ENCODE measurements at regions not wholly inside any gene's neighbourhood (a gene's known extent, or its start where the extent isn't known, plus 50 kb on each side); places are given as distances from the start of the nearest gene placed in this dataset.

DNA sequence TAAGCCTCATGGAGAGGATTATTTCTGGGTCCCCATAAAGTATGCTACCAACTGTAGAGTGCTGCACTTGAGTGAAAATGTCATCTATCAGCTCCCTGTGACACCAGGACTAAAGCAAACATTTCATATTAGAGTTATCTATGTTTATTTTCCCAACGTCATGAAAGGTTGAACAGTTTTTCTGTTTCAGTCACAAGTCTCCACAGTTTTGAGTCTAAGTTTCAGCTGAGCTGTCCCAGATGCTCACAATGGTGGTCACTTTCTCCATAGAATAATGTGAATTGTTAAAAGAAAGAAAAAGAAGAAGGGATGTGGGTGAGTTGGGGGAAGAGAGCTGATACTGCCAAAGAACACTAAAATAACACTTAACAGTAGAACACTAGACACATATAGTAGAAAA is 126.3 kb upstream of the C9orf72 start:
- TF ChIP-seq, protein P1, sequence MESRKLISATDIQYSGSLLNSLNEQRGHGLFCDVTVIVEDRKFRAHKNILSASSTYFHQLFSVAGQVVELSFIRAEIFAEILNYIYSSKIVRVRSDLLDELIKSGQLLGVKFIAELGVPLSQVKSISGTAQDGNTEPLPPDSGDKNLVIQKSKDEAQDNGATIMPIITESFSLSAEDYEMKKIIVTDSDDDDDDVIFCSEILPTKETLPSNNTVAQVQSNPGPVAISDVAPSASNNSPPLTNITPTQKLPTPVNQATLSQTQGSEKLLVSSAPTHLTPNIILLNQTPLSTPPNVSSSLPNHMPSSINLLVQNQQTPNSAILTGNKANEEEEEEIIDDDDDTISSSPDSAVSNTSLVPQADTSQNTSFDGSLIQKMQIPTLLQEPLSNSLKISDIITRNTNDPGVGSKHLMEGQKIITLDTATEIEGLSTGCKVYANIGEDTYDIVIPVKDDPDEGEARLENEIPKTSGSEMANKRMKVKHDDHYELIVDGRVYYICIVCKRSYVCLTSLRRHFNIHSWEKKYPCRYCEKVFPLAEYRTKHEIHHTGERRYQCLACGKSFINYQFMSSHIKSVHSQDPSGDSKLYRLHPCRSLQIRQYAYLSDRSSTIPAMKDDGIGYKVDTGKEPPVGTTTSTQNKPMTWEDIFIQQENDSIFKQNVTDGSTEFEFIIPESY (IDR thresholded peaks at IDR 0.05; ENCODE audit: extremely low read depth, insufficient replicate concordance, low read length), result no peak
- no peak for TF ChIP-seq POLR2AphosphoS5 (IDR thresholded peaks at IDR 0.05; ENCODE audit: low read depth, low read length)
- no peak for TF ChIP-seq JUND (IDR thresholded peaks at IDR 0.05)
- no peak for TF ChIP-seq FOSL1 (IDR thresholded peaks at IDR 0.05; ENCODE audit: low read depth)
- ChIA-PET POLR2A (no interaction called here), RAD21 (ENCODE audit: low non-redundant PET in 1 of 2, low total read pairs in 2 of 2, uncharacterized antibody in 2 of 2, unreplicated experiment in 2 of 2) (no interaction called here), CTCF (no interaction called here)
- Histone ChIP-seq H3K4me2 (ENCODE audit: low read length) (no peak overlapping the region), H3K79me2 (ENCODE audit: insufficient read depth, low read length) (no peaks in the 10 kb centered on the region), H3K27me3 (ENCODE audit: insufficient read depth, low read length) (no peaks in the 10 kb centered on the region), H4K20me1 (ENCODE audit: insufficient read depth) (no peaks in the 10 kb centered on the region), H2AFZ (ENCODE audit: low read depth, low read length, poor library complexity, severe bottlenecking) (no peak overlapping the region), H3K36me3 (ENCODE audit: control insufficient read depth in 1 of 2, insufficient read depth in 2 of 2, low read length in 2 of 2) (no peaks in the 10 kb centered on the region), H3K9me2 (ENCODE audit: insufficient read depth) (no peaks in the 10 kb centered on the region), H3K27ac (ENCODE audit: low read depth, low read length) (no peak overlapping the region), H3K4me1 (ENCODE audit: control insufficient read depth in 1 of 2, insufficient read depth in 2 of 2, low read length in 2 of 2) (no peaks in the 10 kb centered on the region), H3K4me3 (replicated peaks in 1 of 2; ENCODE audit: low read depth in 1 of 2, low read length in 2 of 2) (no peak overlapping the region), H3K9me3 (ENCODE audit: control insufficient read depth in 1 of 2, insufficient read depth in 1 of 2, low read depth in 1 of 2, low read length in 2 of 2) (no peaks in the 10 kb centered on the region), H3K9ac (ENCODE audit: low read length) (no peak overlapping the region)
- no peak for ATAC-seq
- intact Hi-C loops (cut with micrococcal nuclease), result no loop called here
- DNase-seq (ENCODE audit: low read depth, low spot score), result no peak
- BruUV-seq (replicated peaks), result no TSS peak

DNA sequence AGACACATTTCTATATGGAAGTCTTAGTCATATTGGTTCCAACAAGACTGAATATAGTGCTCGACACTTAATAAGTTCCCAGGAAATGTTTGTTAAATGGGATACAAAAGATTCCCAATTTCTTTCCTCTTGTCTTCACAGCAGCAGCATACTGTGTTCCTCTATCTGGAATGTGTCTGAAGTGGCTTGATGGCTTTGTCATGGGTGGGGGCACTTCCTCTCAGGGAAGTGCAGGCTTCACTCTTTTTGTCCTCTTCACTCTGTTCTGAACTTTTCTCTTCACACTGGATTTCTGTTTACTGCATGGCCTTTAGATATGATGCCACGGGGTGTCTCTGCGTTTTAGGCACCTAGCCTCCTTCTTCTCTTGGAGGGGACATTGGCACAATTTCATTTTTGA is 127.7 kb upstream of the C9orf72 start:
- ChIA-PET CTCF (no interaction called here), RAD21 (ENCODE audit: low non-redundant PET in 1 of 2, low total read pairs in 2 of 2, uncharacterized antibody in 2 of 2, unreplicated experiment in 2 of 2) (no interaction called here), POLR2A (no interaction called here)
- H3K4me1 ChIP-seq (ENCODE audit: control insufficient read depth in 1 of 2, insufficient read depth in 2 of 2, low read length in 2 of 2), result no peaks in the 10 kb centered on the region
- H3K4me2 ChIP-seq (ENCODE audit: low read length), result no peak overlapping the region
- no peak overlapping the region for H2AFZ ChIP-seq (ENCODE audit: low read depth, low read length, poor library complexity, severe bottlenecking)
- no peaks in the 10 kb centered on the region for H3K9me2 ChIP-seq (ENCODE audit: insufficient read depth)
- H3K79me2 ChIP-seq (ENCODE audit: insufficient read depth, low read length), result no peaks in the 10 kb centered on the region
- no peaks in the 10 kb centered on the region for H4K20me1 ChIP-seq (ENCODE audit: insufficient read depth)
- no TSS peak for BruUV-seq (replicated peaks)
- H3K27me3 ChIP-seq (ENCODE audit: insufficient read depth, low read length), result no peaks in the 10 kb centered on the region
- H3K9ac ChIP-seq (ENCODE audit: low read length), result no peak overlapping the region
- no peaks in the 10 kb centered on the region for H3K9me3 ChIP-seq (ENCODE audit: control insufficient read depth in 1 of 2, insufficient read depth in 1 of 2, low read depth in 1 of 2, low read length in 2 of 2)
- H3K4me3 ChIP-seq (replicated peaks in 1 of 2; ENCODE audit: low read depth in 1 of 2, low read length in 2 of 2), result no peak overlapping the region
- ATAC-seq, result no peak
- TF ChIP-seq, protein P1 (IDR thresholded peaks at IDR 0.05; ENCODE audit: extremely low read depth, insufficient replicate concordance, low read length), result no peak
- TF ChIP-seq ELF1 (IDR thresholded peaks at IDR 0.05; ENCODE audit: borderline replicate concordance, low read depth) (no peak), SP1 (IDR thresholded peaks at IDR 0.05; ENCODE audit: low read depth) (no peak)
- no peak for DNase-seq (ENCODE audit: low read depth, low spot score)
- no peaks in the 10 kb centered on the region for H3K36me3 ChIP-seq (ENCODE audit: control insufficient read depth in 1 of 2, insufficient read depth in 2 of 2, low read length in 2 of 2)
- intact Hi-C loops (cut with micrococcal nuclease), result no loop called here
- no peak overlapping the region for H3K27ac ChIP-seq (ENCODE audit: low read depth, low read length)
